Right lobe of liver (tissue), 4 donors: ENCODE measurements at regions not wholly inside any gene's neighbourhood (a gene's known extent, or its start where the extent isn't known, plus 50 kb on each side); places are given as distances from the start of the nearest gene placed in this dataset.

Experiments used
- CTCF ChIP-seq, 4 donors: fragments of 200-600 bp in 3 of 4; fragments of 450-650 bp in 1 of 4; IDR thresholded peaks; one replicate each; pipeline versions ENCODE4 v1.5.1 to v1.8.0; 2016 to 2022; ENCODE audit warnings: antibody characterized with exemption in 4 of 4, mild to moderate bottlenecking in 2 of 4
- POLR2A ChIP-seq: fragments of 450-650 bp; IDR thresholded peaks from one replicate; pipeline ENCODE4 v1.6.1; 2017; ENCODE audit warnings: antibody characterized with exemption, mild to moderate bottlenecking
- donor health status: DM: no; HTN: no; CAD: no.
- donor health status: DM: no; HTN: no; CAD: no.
- donor health status: DM: no; HTN: yes; CAD: no.

- TF ChIP-seq CTCF (IDR thresholded peaks at IDR 0.05) (no peak), POLR2A (no peak)
Measured at GRCh38 chr6:100228834-100229441, 234.9 kb upstream of the MCHR2 start.
